ENCODE measurements at regions not wholly inside any gene's neighbourhood (a gene's known extent, or its start where the extent isn't known, plus 50 kb on each side); places are given as distances from the start of the nearest gene placed in this dataset.

GRCh38 chr11:92810423-92811064 is 158.9 kb upstream of the MTNR1B start:
- TF ChIP-seq RELA (CRISPR knock-in tag; IDR thresholded peaks at IDR 0.05) (no peak), NFYB (CRISPR knock-in tag; IDR thresholded peaks at IDR 0.05) (no peak), TCF12 (IDR thresholded peaks at IDR 0.05) (no peak), TCF12 (CRISPR knock-in tag; IDR thresholded peaks at IDR 0.05) (no peak), CBX5 (CRISPR knock-in tag; IDR thresholded peaks at IDR 0.05; ENCODE audit: borderline replicate concordance) (no peak), POLR2AphosphoS5 (IDR thresholded peaks at IDR 0.05; ENCODE audit: low read depth, low read length) (no peak), ZNF432 (CRISPR knock-in tag; IDR thresholded peaks at IDR 0.05; ENCODE audit: borderline replicate concordance) (no peak), ZFP90 (CRISPR knock-in tag; IDR thresholded peaks at IDR 0.05; ENCODE audit: borderline replicate concordance) (no peak), CHD2 (IDR thresholded peaks at IDR 0.05; ENCODE audit: low read depth, low read length) (no peak)
